HG03558 (cell line): ENCODE measurements at regions not wholly inside any gene's neighbourhood (a gene's known extent, or its start where the extent isn't known, plus 50 kb on each side); places are given as distances from the start of the nearest gene placed in this dataset.

Source experiments
- ATAC-seq: cut with Tn5 transposase; IDR thresholded peaks from one replicate; pipeline ENCODE4 v1.9.1; 2021; ENCODE audit warnings: moderate number of reproducible peaks; ENCODE audit not compliant: unreplicated experiment; ENCODE audit errors: extremely low read depth

DNA sequence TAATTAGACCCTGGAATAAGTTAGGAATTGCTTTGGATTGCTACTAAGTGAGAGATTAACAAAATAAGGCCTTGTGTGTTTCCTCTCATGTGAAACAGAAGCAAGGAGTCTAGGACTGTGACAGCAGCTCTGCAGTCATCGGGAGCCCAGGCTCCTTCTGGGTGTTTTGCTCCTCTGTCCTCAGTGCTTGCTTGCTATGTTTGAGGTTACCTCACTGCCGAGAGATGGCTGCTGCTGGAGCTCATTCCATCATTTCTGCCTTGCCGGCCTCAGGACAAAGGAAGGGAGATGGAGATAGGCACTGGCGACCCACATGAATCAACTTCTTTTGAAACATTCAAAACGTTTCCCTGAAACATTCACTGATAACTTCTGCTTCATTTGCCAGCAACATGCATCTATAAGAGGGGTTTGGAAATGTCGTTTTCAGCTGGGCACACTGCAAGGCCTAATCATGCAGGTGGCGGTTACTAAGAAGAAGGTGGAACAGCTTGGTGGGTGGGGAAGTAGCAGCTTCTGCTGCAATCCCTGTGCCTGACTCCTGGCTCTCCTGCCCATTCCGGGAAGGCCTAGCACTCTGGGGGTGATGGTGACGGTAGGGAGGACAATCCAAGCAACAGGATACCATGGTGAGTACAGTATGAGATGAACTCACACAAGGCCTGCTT lies 77.2 kb upstream of the CD180 start:
- no peak for ATAC-seq

DNA sequence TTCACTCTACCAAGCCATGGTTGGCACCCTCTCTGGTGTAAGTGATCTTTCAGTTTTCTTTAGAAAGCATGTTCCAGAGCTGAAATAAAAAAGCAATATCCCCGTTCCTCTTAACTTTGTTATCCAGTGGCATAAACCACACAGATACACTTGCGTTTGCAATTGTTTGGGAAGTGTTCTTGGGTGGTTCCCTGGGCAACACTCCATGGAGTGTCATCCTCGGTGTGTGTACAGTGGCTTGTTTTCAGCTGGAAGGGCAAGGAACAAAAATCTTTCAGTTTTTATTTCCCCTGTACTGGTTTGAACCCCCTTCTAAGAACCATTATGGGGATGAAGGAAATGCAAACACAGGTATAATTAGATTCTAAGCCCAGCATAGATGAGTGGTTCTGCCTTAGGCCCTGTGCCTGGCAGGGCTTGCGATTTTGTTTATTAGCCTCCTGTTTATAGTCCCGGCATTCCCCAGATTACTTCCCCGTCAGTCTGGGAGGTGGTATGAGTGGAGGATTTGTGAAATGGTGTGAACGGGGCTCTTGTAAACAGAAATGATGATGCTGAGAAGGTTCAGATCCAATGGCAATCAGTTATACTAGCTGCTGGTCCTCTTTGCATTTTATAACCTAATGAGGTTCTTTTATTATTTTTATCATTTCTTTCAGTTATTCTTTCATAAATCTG lies 76.0 kb upstream of the CD180 start:
- no peak for ATAC-seq

DNA sequence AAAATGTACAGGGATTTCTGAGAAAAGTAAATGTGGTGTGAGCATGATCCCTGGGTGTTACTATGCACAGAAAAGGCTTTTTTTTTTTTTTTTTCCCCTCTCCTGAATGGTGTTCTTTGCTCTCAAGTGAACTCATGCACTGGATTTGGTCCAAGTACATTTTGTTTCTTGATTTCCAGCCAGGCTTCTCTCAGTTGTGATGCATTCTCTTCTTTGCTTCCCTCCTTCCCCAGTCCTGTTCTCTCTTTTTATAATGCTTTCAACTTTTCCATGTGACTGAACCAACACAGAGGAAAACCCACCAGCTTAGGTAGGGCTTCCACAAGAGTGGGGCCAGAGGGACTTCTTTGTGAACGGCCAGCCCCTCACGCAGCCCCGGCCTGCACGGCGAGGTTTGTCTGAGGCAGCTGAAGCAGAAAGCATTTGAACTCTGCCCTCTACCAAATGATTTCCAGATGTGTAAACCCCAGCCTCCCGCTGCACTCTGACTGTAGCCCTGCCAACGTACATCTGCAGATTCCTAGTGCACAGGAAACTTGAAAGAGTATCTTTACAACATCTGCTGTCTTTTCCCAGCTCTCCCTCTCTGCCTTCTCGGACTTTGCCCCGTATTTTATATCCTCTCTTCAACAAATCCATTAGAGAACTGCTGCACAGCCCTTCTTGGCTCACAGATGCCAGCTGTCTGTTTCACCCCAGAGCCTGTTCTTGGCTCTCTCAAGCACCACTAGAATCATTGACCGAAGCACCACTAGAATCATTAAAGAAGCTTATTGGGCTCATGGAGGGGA lies 71.8 kb upstream of the CD180 start:
- ATAC-seq = no peak

DNA sequence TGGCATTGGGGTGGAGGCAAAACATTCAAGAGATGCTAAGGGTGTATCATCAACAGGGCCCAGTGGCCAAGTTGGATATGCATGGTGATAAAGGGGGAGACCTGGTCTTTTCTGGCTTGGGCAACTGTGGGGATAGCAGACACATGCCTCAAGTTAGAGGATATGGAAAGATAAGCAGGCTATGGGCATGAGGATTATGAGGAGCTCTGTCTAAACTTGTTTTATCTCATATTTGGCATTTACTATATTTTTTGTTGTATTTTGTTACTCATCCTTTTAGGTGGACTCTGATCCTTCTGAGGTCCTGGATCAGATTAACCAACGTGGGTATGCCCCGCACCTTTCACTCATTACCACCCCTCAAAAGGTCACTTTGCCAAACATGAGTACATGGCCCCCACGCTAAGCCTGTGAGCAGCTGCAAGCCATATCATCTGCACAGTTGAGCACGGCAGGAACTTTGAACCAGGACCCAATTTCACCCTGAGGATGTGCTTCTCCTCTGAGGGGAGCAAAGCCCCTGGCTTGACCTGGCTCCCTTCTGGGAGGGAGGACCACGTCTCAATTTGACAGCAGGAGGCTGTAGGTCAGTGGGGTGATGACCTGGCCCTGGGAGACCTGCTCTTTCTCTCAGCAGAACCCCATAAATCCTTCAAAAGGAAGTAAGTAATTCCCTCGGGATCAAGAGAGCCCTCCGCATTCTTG lies 71.1 kb upstream of the CD180 start:
- ATAC-seq = no peak

DNA sequence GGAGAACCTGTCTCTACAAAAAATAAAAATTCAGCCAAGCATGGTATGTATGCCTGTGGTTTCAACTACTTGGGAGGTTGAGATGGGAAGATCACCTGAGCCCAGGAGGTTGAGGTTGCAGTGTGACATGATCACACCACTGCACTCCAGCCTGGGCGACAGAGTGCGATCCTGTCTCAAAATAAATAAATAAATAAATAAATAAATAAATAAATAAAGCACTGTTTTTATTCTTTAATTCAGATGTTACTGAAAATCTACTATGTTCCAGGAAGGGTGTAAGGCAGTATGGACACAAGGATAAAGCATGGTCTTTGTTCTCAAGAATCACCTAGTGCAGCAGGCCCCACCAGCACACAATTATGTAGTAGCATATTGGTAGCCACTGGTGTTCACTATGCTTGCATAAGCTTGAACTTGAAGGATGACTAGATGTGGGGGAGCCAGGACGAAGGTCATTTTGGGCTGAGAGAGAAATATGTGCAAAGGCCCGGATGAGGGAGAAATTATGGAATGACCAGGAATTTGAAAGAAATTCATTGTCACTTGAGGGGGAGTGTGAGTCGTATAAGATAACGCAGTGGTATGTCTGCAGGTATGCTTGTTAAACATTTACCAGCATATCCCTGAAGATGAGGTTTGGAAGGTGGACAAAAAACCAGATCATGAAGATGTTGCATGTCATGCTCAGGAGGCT lies 70.2 kb upstream of the CD180 start:
- no peak for ATAC-seq

DNA sequence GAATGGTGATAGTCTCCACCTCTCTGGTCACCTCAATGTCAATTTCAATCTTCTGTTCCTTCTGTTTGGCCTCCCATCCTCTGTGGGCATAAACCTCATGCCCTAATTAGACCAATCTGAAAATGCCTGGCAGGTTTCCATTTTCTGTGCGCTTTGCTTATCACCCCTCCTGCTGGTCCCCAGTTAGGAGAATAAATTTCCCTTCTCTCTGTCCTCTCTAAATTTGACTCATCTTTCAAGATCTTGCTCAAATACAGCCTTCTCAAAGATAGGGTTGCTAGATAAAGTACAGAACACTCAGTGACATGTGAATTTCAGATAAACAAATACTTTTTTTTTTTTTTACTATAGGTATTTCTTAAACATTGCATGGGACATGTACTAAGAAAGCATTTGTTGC lies 69.4 kb upstream of the CD180 start:
- no peak for ATAC-seq

DNA sequence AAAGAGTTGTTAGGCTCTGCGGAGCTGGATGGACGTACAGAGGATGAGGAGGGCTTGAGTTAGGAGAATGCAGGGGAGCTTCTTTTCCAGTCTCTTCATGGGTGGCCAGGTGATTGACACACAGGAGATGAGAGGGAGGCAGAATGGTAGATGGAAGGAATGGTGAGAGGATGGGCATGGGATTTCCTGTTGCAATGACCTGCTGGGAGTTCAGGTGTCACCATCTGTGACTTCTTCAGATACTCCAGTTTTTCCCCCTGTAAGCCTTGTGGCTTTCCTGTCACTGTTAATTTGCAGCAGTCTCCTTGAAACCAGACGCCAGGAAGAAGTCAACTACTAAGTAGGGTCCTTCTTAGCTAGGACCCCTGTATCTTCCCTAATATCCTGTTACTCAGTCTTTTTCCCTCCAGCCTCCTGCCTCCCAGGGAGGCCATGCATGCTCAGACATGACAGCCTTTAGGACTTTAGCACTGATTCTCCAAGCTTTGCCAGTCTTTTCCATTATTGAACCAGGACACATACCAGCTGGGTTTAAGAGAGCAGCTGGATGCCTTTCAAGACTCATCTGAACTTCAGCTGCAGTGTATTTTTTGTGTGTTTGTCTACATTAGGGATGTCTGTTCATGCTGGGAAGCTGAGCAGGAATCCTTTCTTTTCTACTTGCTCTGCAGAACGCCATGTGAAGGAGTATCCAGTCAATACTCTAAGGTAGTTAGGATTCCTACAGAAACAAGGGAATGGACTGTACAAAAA lies 67.2 kb upstream of the CD180 start:
- ATAC-seq = no peak

DNA sequence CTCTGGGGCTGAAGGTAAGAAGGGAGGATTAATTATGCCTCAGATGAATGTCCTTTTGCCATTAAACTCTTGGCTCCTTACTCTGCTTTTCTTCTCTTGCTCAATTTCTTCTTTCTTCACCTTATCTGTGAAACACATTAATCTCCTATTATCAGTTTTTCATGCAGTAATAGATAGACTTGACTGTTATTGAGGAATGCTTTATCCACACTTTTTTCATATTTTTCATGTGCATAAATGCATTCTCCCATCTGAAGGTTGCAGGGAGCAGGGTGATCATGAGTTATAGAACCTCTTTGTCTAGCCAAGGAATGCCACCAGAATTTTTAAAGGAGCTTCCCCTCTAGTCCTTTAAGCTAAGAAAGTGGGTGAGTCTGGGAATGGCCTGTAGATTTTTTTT lies 66.4 kb upstream of the CD180 start:
- ATAC-seq = no peak

DNA sequence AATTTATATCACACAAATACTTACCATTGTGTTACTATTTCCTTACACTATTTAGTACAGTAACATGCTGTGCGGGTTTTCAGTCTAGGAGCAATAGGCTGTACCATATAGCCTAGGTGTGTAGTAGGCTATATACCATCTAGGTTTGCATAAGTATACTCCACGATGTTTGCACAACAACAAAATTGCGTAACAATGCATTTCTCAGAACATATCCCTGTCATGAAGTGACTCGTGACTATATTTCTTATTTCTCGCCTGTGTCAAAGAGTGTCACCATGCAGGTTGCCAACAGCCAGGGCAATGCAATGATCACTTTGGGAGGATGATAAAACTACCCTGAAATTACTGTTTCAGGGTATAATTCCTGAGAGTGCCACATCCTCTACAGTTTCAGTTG lies 65.6 kb upstream of the CD180 start:
- no peak for ATAC-seq

DNA sequence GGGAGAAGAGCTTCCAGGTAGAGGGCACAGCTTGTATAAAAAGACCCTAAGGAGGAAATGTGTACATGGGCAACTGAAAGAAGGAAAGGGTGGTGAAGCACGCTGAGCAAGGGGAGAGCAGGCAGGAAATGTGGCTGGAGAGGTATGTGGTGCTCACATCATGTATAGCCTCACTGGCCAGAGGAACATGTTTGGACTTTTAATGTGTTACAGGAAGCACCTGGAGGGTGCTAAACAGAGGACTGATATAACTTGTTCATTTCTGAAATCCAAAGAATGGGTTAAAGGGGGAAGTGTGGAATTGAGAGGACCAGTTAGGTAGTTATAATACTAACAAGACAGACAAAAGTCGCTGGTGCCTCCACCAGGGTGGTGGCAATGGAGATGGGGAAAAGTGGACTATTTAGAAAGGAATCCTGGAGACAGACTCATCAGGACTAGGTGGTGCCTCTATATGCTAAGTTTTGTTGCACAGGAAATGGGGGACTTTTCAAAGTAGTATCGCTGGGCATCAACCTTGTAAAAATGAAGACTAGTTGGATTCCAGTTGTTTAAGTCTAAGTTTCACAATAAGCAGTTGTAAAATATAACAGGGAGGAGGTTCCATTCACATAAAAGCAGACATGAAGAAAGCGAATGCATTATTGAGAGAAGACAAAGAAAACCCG lies 63.1 kb upstream of the CD180 start:
- ATAC-seq = no peak

DNA sequence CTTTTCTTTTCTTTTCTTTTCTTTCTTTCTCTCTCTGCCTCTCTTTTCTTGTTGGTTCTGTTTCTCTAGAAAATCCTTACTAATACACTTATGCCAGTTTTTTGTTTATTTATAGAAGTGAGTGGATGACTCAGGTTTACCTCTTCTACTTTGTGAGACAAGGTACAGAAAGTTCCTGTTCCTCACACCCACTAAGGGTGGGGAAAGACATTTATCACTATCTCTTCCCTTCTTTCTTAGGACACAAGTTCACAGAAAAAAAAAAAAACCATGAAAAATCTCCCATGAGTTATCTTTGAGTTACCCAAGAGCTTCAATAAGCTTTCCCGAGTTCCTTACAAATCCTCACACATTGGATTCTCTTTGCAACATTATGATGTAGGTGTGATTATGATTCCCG lies 60.9 kb upstream of the CD180 start:
- no peak for ATAC-seq

DNA sequence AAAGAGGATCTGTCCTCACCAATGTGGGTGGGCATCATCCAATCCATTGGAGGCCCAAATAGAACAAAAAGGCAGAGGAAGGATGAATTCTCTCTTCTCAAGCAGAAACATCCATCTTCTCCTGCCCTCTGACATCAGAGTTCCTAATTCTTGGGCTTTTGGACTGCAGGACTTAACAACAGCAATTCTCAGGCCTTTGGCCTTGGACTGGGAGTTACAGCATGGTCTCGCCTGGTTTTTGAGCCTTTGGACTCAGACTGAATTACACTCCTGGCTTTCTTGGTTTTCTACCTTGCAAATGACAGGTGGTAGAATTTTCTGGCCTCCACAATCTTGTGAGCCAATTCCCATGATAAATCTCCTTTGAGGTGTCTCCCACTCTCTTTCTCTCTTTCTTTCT lies 60.5 kb upstream of the CD180 start:
- ATAC-seq = no peak

DNA sequence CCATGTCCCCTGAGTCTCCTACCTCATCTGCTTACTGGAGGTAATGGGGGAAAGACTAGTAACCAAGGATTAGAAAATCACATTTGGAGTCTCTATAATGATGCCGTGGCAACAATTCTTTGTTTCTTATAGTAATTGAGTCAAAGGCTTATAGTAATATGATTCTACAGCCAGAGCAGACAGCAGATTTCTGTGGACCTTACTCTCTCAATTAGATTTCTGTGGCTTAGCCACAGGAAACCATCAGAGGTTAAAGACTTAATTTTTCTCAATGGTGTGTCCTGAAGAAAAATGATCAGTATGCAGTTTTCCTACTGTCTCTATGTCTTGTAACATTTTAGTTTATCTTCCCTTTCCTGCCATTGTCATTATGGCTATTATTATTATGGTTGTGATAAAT lies 59.3 kb upstream of the CD180 start:
- no peak for ATAC-seq

DNA sequence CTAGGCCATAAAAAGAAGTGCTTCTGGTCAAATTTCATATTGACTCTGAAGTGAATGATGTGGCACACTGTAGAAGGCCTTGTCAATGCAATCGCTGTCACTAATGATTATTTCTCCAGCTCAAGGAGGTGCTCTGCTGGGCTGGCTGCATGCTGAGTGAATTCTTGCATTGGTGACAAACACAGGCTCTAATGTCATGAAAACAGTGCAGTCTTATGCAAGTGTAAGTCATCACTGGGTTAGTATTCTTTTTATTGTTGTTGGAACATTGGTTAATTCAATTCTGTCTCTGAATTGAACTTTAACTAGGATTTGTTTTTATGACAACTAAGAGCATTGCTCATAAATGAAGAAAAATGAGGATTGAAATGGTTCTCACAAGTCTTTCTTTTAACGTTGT lies 57.3 kb upstream of the CD180 start:
- ATAC-seq = no peak

DNA sequence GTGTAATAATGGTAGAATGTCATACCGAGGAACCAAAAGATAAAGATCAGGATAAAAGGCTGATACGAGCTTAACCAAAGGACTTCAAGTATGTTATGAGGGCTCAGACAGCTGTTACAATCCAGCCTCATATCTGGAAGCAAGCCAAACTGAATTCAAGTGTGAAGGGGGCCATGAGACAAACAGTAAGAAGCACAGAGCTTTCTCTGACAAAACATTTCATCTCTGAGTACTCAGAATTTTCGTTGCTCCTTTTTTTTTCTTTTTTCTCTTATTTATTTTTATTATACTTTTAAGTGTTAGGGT lies 52.9 kb upstream of the CD180 start:
- ATAC-seq = no peak

DNA sequence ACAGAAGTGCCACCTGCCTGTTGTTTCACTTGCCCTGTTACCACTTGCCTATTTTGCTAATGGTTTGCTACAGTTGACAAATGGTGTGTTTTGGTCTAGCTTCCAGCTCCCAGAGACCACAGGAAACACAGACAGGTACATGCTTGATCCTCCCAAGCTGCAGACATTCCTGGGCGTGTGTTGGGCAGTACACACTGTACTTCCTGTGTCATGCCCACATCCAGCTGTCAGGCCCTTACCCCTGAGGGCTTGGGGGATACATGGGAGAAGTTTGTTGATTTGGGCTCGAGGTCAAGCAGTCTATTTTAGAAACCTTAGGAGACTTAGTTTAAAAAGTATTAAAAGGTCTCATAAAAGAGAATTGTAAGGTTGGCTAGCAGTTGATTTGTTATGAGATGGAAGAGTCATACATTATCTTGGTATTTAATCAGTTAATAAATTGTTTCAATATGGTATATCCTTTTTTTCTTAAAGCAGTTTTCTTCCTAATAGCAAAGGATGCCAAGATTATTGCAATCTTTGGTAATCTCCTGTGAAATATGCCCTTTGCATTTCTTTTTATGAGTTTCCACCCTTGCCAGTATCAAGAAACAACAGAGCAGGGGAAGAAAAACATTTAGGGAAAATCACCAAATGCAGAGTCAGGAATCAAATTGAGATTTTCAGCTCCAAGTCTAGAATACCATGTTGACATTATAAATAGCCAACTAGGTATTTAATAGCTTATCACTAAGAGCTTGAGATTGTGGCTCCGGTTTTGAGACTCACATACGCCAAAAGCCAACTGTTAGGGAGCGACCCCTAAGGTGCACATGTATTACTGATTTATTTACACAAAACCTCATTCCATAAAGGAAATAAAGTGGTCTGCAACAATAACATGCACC lies 52.3 kb upstream of the CD180 start:
- no peak for ATAC-seq

DNA sequence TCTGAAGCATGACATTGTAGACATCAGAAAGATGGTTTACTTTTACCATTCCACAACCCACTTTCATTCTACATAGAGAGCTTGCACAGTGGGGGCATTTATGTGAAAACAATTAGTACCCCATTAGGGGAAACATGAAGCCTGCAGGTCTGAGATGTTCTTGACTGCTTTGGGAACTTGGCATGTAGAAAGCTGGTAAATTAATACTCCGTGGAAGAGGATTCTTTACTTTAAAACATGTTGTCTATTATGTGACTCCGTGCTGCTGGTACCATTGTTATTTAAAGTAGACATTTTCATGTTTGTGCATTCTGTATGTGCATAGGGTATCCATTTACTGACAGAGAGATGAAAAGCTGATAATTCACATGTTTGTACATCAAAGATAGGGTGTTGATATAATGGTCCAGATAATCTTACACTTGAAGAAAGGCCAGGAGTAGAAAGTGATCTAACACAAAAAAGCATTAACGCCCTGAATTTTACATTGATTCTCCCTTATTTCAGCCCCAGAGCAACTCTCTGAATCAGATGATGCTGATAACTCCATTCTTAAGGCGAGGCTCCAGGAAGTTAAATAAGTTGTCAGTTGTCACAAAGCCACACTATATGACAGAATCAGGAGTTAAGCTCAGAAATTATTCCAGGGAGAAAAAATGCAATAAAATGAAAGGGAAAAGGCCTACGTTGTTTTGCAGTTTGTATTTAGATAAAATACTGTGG lies 50.1 kb upstream of the CD180 start:
- no peak for ATAC-seq
